WTC11 (cell line): ENCODE measurements at regions not wholly inside any gene's neighbourhood (a gene's known extent, or its start where the extent isn't known, plus 50 kb on each side); places are given as distances from the start of the nearest gene placed in this dataset.

Source experiments
- ATAC-seq: fragments of 200-7000 bp; cut with Tn5 transposase; 2 replicates; pipeline ENCODE4 v1.10.0; 2021; ENCODE audit warnings: mild to moderate bottlenecking, moderate library complexity
- CTCF ChIA-PET: fragments of 300-600 bp; sonication (Branson Sonifier 250); formaldehyde crosslinking; loops from one replicate; lab custom pipeline; 2021; ENCODE audit warnings: antibody characterized with exemption; lab: Charles Lee
- POLR2A ChIA-PET: fragments of 350-600 bp; sonication (Branson Sonifier 250); formaldehyde crosslinking; loops from one replicate; lab custom pipeline; 2021; ENCODE audit warnings: antibody characterized with exemption; lab: Charles Lee
- DNase-seq: peaks from one replicate; pipeline ENCODE4 v3.0.0; 2021; ENCODE audit warnings: low spot score
- H3K27ac Mint-ChIP-seq: 2 replicates; pipeline ENCODE4 v1.8.0; 2021; ENCODE audit warnings: mixed read lengths
- H3K27me3 Mint-ChIP-seq: 2 replicates; pipeline ENCODE4 v1.8.0; 2021; ENCODE audit warnings: low read depth, mild to moderate bottlenecking, moderate library complexity, mixed read lengths
- H3K36me3 Mint-ChIP-seq: 2 replicates; pipeline ENCODE4 v1.8.0; 2021; ENCODE audit warnings: mixed read lengths
- H3K4me1 Mint-ChIP-seq: 2 replicates; pipeline ENCODE4 v1.8.0; 2022; ENCODE audit warnings: mixed read lengths
- H3K4me3 Mint-ChIP-seq: 2 replicates; pipeline ENCODE4 v1.8.0; 2021; ENCODE audit warnings: mild to moderate bottlenecking, moderate library complexity, mixed read lengths
- H3K9me3 Mint-ChIP-seq: 2 replicates; pipeline ENCODE4 v1.8.0; 2021; ENCODE audit warnings: mixed read lengths
- AR ChIP-seq: fragments of 250-450 bp; sonication (Bioruptor Pico); IDR thresholded peaks from 2 replicates; pipeline ENCODE4 v1.9.0; 2021; ENCODE audit warnings: mild to moderate bottlenecking
- E2F5 ChIP-seq: sonication (generic); formaldehyde crosslinking; IDR thresholded peaks from 2 replicates; pipeline ENCODE4 v1.8.1; 2022; ENCODE audit warnings: mild to moderate bottlenecking, moderate library complexity, missing genetic modification reagents
- ELF4 ChIP-seq: sonication (generic); formaldehyde crosslinking; IDR thresholded peaks from 2 replicates; pipeline ENCODE4 v1.8.1; 2022; ENCODE audit warnings: low read depth, mild to moderate bottlenecking, moderate library complexity, missing genetic modification reagents
- ESRRA ChIP-seq: sonication (generic); formaldehyde crosslinking; IDR thresholded peaks from 2 replicates; pipeline ENCODE4 v1.8.1; 2022; ENCODE audit warnings: mild to moderate bottlenecking, missing genetic modification reagents, borderline replicate concordance
- FOXK1 ChIP-seq: sonication (generic); formaldehyde crosslinking; IDR thresholded peaks from 2 replicates; pipeline ENCODE4 v1.8.0; 2022; ENCODE audit warnings: mild to moderate bottlenecking, moderate library complexity, missing genetic modification reagents
- FOXP4 ChIP-seq: sonication (generic); formaldehyde crosslinking; IDR thresholded peaks from 2 replicates; pipeline ENCODE4 v1.8.0; 2022; ENCODE audit warnings: mild to moderate bottlenecking, missing genetic modification reagents
- GABPB1 ChIP-seq: sonication (generic); formaldehyde crosslinking; IDR thresholded peaks from 2 replicates; pipeline ENCODE4 v1.8.1; 2023; ENCODE audit warnings: mild to moderate bottlenecking, missing genetic modification reagents
- HMGXB4 ChIP-seq: sonication (generic); formaldehyde crosslinking; IDR thresholded peaks from 2 replicates; pipeline ENCODE4 v1.8.1; 2023; ENCODE audit warnings: mild to moderate bottlenecking, moderate library complexity, missing genetic modification reagents
- PRRX2 ChIP-seq: fragments of 250-450 bp; sonication (Bioruptor Pico); IDR thresholded peaks from 2 replicates; pipeline ENCODE4 v1.8.0; 2021; ENCODE audit warnings: mild to moderate bottlenecking
- TEAD1 ChIP-seq: sonication (generic); formaldehyde crosslinking; IDR thresholded peaks from 2 replicates; pipeline ENCODE4 v1.8.0; 2022; ENCODE audit warnings: mild to moderate bottlenecking, missing genetic modification reagents
- TEAD4 ChIP-seq: sonication (generic); formaldehyde crosslinking; IDR thresholded peaks from 2 replicates; pipeline ENCODE4 v1.8.0; 2022; ENCODE audit warnings: mild to moderate bottlenecking, missing genetic modification reagents
- USF2 ChIP-seq: sonication (generic); formaldehyde crosslinking; IDR thresholded peaks from 2 replicates; pipeline ENCODE4 v1.8.1; 2023; ENCODE audit warnings: mild to moderate bottlenecking, missing genetic modification reagents, moderate library complexity
- ZBTB21 ChIP-seq: sonication (generic); formaldehyde crosslinking; IDR thresholded peaks from 2 replicates; pipeline ENCODE4 v1.8.1; 2023; ENCODE audit warnings: mild to moderate bottlenecking, missing genetic modification reagents, borderline replicate concordance
- ZBTB43 ChIP-seq: sonication (generic); formaldehyde crosslinking; IDR thresholded peaks from 2 replicates; pipeline ENCODE4 v1.8.1; 2023; ENCODE audit warnings: mild to moderate bottlenecking, missing genetic modification reagents
- ZMAT4 ChIP-seq: fragments of 250-450 bp; sonication (Bioruptor Pico); IDR thresholded peaks from 2 replicates; pipeline ENCODE4 v1.9.0; 2021; ENCODE audit warnings: mild to moderate bottlenecking
- ZNF512 ChIP-seq: sonication (generic); formaldehyde crosslinking; IDR thresholded peaks from 2 replicates; pipeline ENCODE4 v1.8.1; 2022; ENCODE audit warnings: missing genetic modification reagents, borderline replicate concordance
- ZNF532 ChIP-seq: fragments of 250-450 bp; sonication (Bioruptor Pico); IDR thresholded peaks from 2 replicates; pipeline ENCODE4 v1.9.0; 2021; ENCODE audit warnings: mild to moderate bottlenecking, borderline replicate concordance
- ZSCAN18 ChIP-seq: fragments of 250-450 bp; sonication (Bioruptor Pico); IDR thresholded peaks from 2 replicates; pipeline ENCODE4 v2.1.2; 2022; ENCODE audit warnings: mild to moderate bottlenecking, moderate library complexity

- peaks cover 15% of the 10 kb centered on the region for H3K9me3 Mint-ChIP-seq
- TF ChIP-seq GABPB1: no peak
- TF ChIP-seq ZBTB21 (CRISPR knock-in tag): no peak
- no peak for TF ChIP-seq ZBTB43 (CRISPR knock-in tag)
- TF ChIP-seq USF2 (CRISPR knock-in tag): no peak
- no peak for TF ChIP-seq AR
- TF ChIP-seq ESRRA: no peak
- no peak for TF ChIP-seq TEAD1
- TF ChIP-seq FOXK1 (CRISPR knock-in tag): no peak
- no peak for TF ChIP-seq HMGXB4
- no peak for TF ChIP-seq FOXP4 (CRISPR knock-in tag)
- no peak for TF ChIP-seq PRRX2 (CRISPR knock-in tag)
- TF ChIP-seq ZSCAN18 (CRISPR knock-in tag): no peak
- no peak for TF ChIP-seq ZMAT4 (CRISPR knock-in tag)
- no peak for TF ChIP-seq ZNF512 (CRISPR knock-in tag)
- TF ChIP-seq E2F5 (CRISPR knock-in tag): no peak
- TF ChIP-seq ELF4 (CRISPR knock-in tag): no peak
- no peak for TF ChIP-seq ZNF532
- no peak for TF ChIP-seq TEAD4 (CRISPR knock-in tag)
- TF ChIP-seq, all 79 proteins: peak for 0
- Mint-ChIP-seq H3K4me1 (peaks cover 7% of the 10 kb centered on the region), H3K27ac (no peak overlapping the region), H3K27me3 (no peaks in the 10 kb centered on the region), H3K36me3 (peaks cover 5% of the 10 kb centered on the region; the same call in 1 of the 2 replicates), H3K4me3 (no peak overlapping the region)
- POLR2A ChIA-PET: no interaction called here
- DNase-seq: no peak
- ATAC-seq: no peak
- CTCF ChIA-PET: no interaction called here
Measured at GRCh38 chr2:225779829-225780228, 380.3 kb downstream of the NYAP2 start.
